ENCODE measurements at regions not wholly inside any gene's neighbourhood (a gene's known extent, or its start where the extent isn't known, plus 50 kb on each side); places are given as distances from the start of the nearest gene placed in this dataset.

- Histone ChIP-seq H3K4me1 (ENCODE audit: control insufficient read depth in 1 of 2, insufficient read depth in 2 of 2, low read length in 2 of 2) (no peaks in the 10 kb centered on the region), H3K79me2 (ENCODE audit: insufficient read depth, low read length) (no peaks in the 10 kb centered on the region), H3K9ac (ENCODE audit: insufficient read depth, low read length, poor library complexity, severe bottlenecking) (no peak overlapping the region), H3K36me3 (replicated peaks in 1 of 2; ENCODE audit: control insufficient read depth in 1 of 2, insufficient read depth in 2 of 2, low read length in 2 of 2) (no peaks in the 10 kb centered on the region), H3K4me3 (replicated peaks in 1 of 3; ENCODE audit: low read depth in 2 of 3, low read length in 3 of 3) (no peak overlapping the region), H3K27me3 (ENCODE audit: control insufficient read depth in 2 of 2, insufficient read depth in 2 of 2, low read length in 2 of 2) (no peaks in the 10 kb centered on the region), H3K9me3 (replicated peaks in 1 of 2; ENCODE audit: control insufficient read depth in 1 of 2, insufficient read depth in 1 of 2, low read length in 2 of 2) (peaks cover 6 to 10% of the 10 kb centered on the region in 2 donors), H4K20me1 (ENCODE audit: insufficient read depth, low read length) (no peaks in the 10 kb centered on the region), H2AFZ (ENCODE audit: insufficient read depth, low read depth, low read length, poor library complexity, severe bottlenecking) (no peak overlapping the region), H3K27ac (ENCODE audit: low read depth in 1 of 2, low read length in 2 of 2) (no peak overlapping the region), H3K4me2 (replicated peaks; ENCODE audit: extremely low read depth, low read length, poor library complexity, severe bottlenecking) (no peak overlapping the region)
- intact Hi-C loops (cut with micrococcal nuclease), result no loop called here
- Mint-ChIP-seq H3K4me3 (no peak overlapping the region), H3K36me3 (no peaks in the 10 kb centered on the region), H3K4me1 (no peaks in the 10 kb centered on the region), H3K27ac (no peak overlapping the region), H3K27me3 (ENCODE audit: low read depth in 3 of 3) (no peaks in the 10 kb centered on the region), H3K9me3 (peaks cover 2 to 19% (median 7%) of the 10 kb centered on the region in 7 donors)
- DNase-seq, result no peak
- no CpG with 5 or more reads among the region's 1 CpG for WGBS (ENCODE audit: insufficient coverage)
- no peak for TF ChIP-seq CTCF (IDR thresholded peaks at IDR 0.05)
Observed at GRCh38 chr5:128631771-128632170, 93.7 kb upstream of the FBN2 start.

DNA sequence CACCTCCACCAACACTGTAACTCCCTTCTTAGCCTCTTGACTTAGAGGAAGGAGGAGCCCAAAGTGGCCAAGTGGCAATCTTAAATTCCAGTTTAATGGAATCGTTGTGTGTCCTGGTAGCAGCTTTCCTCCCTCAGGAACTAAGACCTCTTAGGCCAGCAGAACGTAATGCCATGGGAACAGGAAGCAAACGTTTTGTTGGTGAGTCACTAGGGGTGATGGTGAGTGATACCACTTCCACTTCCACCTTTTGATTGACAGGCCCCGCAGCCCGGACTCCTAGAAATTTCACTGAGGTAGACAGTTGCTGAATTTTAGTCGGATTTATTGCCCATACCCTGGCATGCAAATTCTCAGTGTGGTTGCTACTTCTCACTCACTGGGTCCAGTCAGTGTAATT lies 94.2 kb upstream of the FBN2 start:
- no peak for DNase-seq
- 78% methylated on average over 1 of the region's 6 CpGs for WGBS (ENCODE audit: insufficient coverage)
- H3K4me3 Mint-ChIP-seq, result no peak overlapping the region
- H3K36me3 Mint-ChIP-seq, result no peaks in the 10 kb centered on the region
- peaks cover 6 to 10% of the 10 kb centered on the region in 2 donors for H3K9me3 ChIP-seq (replicated peaks in 1 of 2; ENCODE audit: control insufficient read depth in 1 of 2, insufficient read depth in 1 of 2, low read length in 2 of 2)
- H3K36me3 ChIP-seq (replicated peaks in 1 of 2; ENCODE audit: control insufficient read depth in 1 of 2, insufficient read depth in 2 of 2, low read length in 2 of 2), result no peaks in the 10 kb centered on the region
- H3K27ac Mint-ChIP-seq, result no peak overlapping the region
- intact Hi-C loops (cut with micrococcal nuclease), result no loop called here
- no peak for TF ChIP-seq CTCF (IDR thresholded peaks at IDR 0.05)
- no peak overlapping the region for H2AFZ ChIP-seq (ENCODE audit: insufficient read depth, low read depth, low read length, poor library complexity, severe bottlenecking)
- H4K20me1 ChIP-seq (ENCODE audit: insufficient read depth, low read length), result no peaks in the 10 kb centered on the region
- H3K4me2 ChIP-seq (replicated peaks; ENCODE audit: extremely low read depth, low read length, poor library complexity, severe bottlenecking), result no peak overlapping the region
- peaks cover 2 to 19% (median 8%) of the 10 kb centered on the region in 7 donors for H3K9me3 Mint-ChIP-seq
- no peak overlapping the region for H3K9ac ChIP-seq (ENCODE audit: insufficient read depth, low read length, poor library complexity, severe bottlenecking)
- no peaks in the 10 kb centered on the region for H3K4me1 Mint-ChIP-seq
- no peaks in the 10 kb centered on the region for H3K27me3 Mint-ChIP-seq (ENCODE audit: low read depth in 3 of 3)
- H3K27me3 ChIP-seq (ENCODE audit: control insufficient read depth in 2 of 2, insufficient read depth in 2 of 2, low read length in 2 of 2), result no peaks in the 10 kb centered on the region
- H3K4me1 ChIP-seq (ENCODE audit: control insufficient read depth in 1 of 2, insufficient read depth in 2 of 2, low read length in 2 of 2), result no peaks in the 10 kb centered on the region
- no peak overlapping the region for H3K4me3 ChIP-seq (replicated peaks in 1 of 3; ENCODE audit: low read depth in 2 of 3, low read length in 3 of 3)
- no peaks in the 10 kb centered on the region for H3K79me2 ChIP-seq (ENCODE audit: insufficient read depth, low read length)
- no peak overlapping the region for H3K27ac ChIP-seq (ENCODE audit: low read depth in 1 of 2, low read length in 2 of 2)
